BJ (cell line): ENCODE measurements at regions not wholly inside any gene's neighbourhood (a gene's known extent, or its start where the extent isn't known, plus 50 kb on each side); places are given as distances from the start of the nearest gene placed in this dataset.

Experiments
- CTCF ChIA-PET: fragments of 350-600 bp; formaldehyde crosslinking; extraction: SDS; loops from one replicate; lab custom pipeline; 2021; ENCODE audit warnings: antibody characterized with exemption, inconsistent platforms; lab: Yijun Ruan, JAX
- POLR2A ChIA-PET: fragments of 300-600 bp; sonication (Branson Sonifier 250); formaldehyde crosslinking; extraction: SDS; loops from one replicate; lab custom pipeline; 2021; ENCODE audit warnings: antibody characterized with exemption; lab: Charles Lee
- DNase-seq: peaks from one replicate; pipeline ENCODE4 v3.0.0-alpha.2; 2011; ENCODE audit warnings: low read depth
- H3K27me3 ChIP-seq: 2 replicates; pipeline ENCODE4 v1.6.0; 2011; ENCODE audit warnings: low read length; ENCODE audit not compliant: control insufficient read depth, insufficient read depth
- H3K36me3 ChIP-seq: 2 replicates; pipeline ENCODE4 v1.5.1; 2011; ENCODE audit warnings: low read length; ENCODE audit not compliant: control insufficient read depth, insufficient read depth
- H3K4me3 ChIP-seq: 2 replicates; pipeline ENCODE4 v1.5.1; 2011; ENCODE audit warnings: low read depth, mild to moderate bottlenecking, control low read depth, low read length
- CTCF ChIP-seq: IDR thresholded peaks from 2 replicates; pipeline ENCODE4 v1.5.1; 2011; ENCODE audit warnings: low read depth, mild to moderate bottlenecking, control low read depth, inconsistent platforms, low read length, moderate library complexity; ENCODE audit not compliant: insufficient read depth

GRCh38 chr3:194738254-194739093 is 52.8 kb downstream of the FAM43A start:
- TF ChIP-seq CTCF = no peak
- DNase-seq = peak; percentile 49
- no peak overlapping the region for H3K4me3 ChIP-seq
- CTCF ChIA-PET = no interaction called here
- H3K27me3 ChIP-seq = peaks cover 7% of the 10 kb centered on the region; the same call in 1 of the 2 replicates
- H3K36me3 ChIP-seq = no peaks in the 10 kb centered on the region
- POLR2A ChIA-PET = no interaction called here

GRCh38 chr3:194739498-194740284 is 54.0 kb downstream of the FAM43A start:
- no peak for TF ChIP-seq CTCF
- ChIA-PET POLR2A (no interaction called here), CTCF (no interaction called here)
- no peak for DNase-seq
- no peaks in the 10 kb centered on the region for H3K36me3 ChIP-seq
- H3K27me3 ChIP-seq = peaks cover 7% of the 10 kb centered on the region; the same call in 1 of the 2 replicates
- H3K4me3 ChIP-seq = no peak overlapping the region

GRCh38 chr3:194740859-194741491 is 55.3 kb downstream of the FAM43A start:
- ChIA-PET POLR2A (no interaction called here), CTCF (no interaction called here)
- peak; percentile 24 for DNase-seq

GRCh38 chr3:194741916-194742315 is 56.2 kb downstream of the FAM43A start:
- H3K27me3 ChIP-seq = no peaks in the 10 kb centered on the region; the same call in none of the 2 replicates
- ChIA-PET POLR2A (no interaction called here), CTCF (no interaction called here)

More at GRCh38 chr3:194740859-194741491, 55.3 kb downstream of the FAM43A start:
- TF ChIP-seq CTCF = no peak
- peaks cover 6% of the 10 kb centered on the region for H3K27me3 ChIP-seq
- H3K4me3 ChIP-seq = no peak overlapping the region
- H3K36me3 ChIP-seq = no peaks in the 10 kb centered on the region

More at GRCh38 chr3:194741916-194742315, 56.2 kb downstream of the FAM43A start:
- DNase-seq = no peak
- Histone ChIP-seq H3K4me3 (no peak overlapping the region), H3K36me3 (no peaks in the 10 kb centered on the region)
- no peak for TF ChIP-seq CTCF
